GM23338 (cell line): ENCODE measurements at regions not wholly inside any gene's neighbourhood (a gene's known extent, or its start where the extent isn't known, plus 50 kb on each side); places are given as distances from the start of the nearest gene placed in this dataset.

Source experiments
- ATAC-seq: fragments of 200-7000 bp; cut with Tn5 transposase; 3 replicates; pipeline ENCODE4 v1.9.1; 2020
- DNase-seq: peaks from one replicate; pipeline ENCODE4 v3.0.0-alpha.2; 2015; ENCODE audit warnings: low spot score
- H2AFZ ChIP-seq: fragments of 200-600 bp; sonication (generic); 2 replicates; pipeline ENCODE4 v1.8.0; 2016; ENCODE audit warnings: antibody characterized with exemption, mild to moderate bottlenecking, moderate library complexity
- H3F3A ChIP-seq: fragments of 200-600 bp; sonication (generic); replicated peaks from 2 replicates; pipeline ENCODE4 v1.8.0; 2017; ENCODE audit warnings: antibody characterized with exemption, mixed run types, low read depth
- H3K27ac ChIP-seq: fragments of 200-600 bp; sonication (generic); 2 replicates; pipeline ENCODE4 v1.6.1; 2016; ENCODE audit warnings: low read depth
- H3K27me3 ChIP-seq: fragments of 200-600 bp; sonication (generic); 2 replicates; pipeline ENCODE4 v1.8.0; 2016; ENCODE audit warnings: mild to moderate bottlenecking, mixed run types, moderate library complexity; ENCODE audit not compliant: insufficient read depth
- H3K36me3 ChIP-seq: fragments of 200-600 bp; sonication (generic); 2 replicates; pipeline ENCODE4 v1.8.0; 2016; ENCODE audit warnings: mild to moderate bottlenecking; ENCODE audit not compliant: insufficient read depth
- H3K4me1 ChIP-seq: fragments of 200-600 bp; sonication (generic); 2 replicates; pipeline ENCODE4 v1.8.0; 2016; ENCODE audit warnings: mild to moderate bottlenecking, moderate library complexity; ENCODE audit not compliant: insufficient read depth
- H3K4me2 ChIP-seq: fragments of 200-600 bp; sonication (generic); 2 replicates; pipeline ENCODE4 v1.7.1; 2017; ENCODE audit warnings: mixed run types
- H3K4me3 ChIP-seq: fragments of 200-600 bp; sonication (generic); 2 replicates; pipeline ENCODE4 v1.6.1; 2016; ENCODE audit warnings: mixed run types
- H3K79me2 ChIP-seq: fragments of 200-600 bp; sonication (generic); replicated peaks from 2 replicates; pipeline ENCODE4 v1.8.0; 2017; ENCODE audit warnings: mild to moderate bottlenecking; ENCODE audit not compliant: insufficient read depth
- H3K9me2 ChIP-seq: fragments of 200-600 bp; sonication (generic); 2 replicates; pipeline ENCODE4 v1.8.0; 2017; ENCODE audit not compliant: insufficient read depth
- H4K20me1 ChIP-seq: fragments of 200-600 bp; sonication (generic); replicated peaks from 2 replicates; pipeline ENCODE4 v1.8.0; 2017; ENCODE audit warnings: mild to moderate bottlenecking; ENCODE audit not compliant: insufficient read depth
- H3K27ac Mint-ChIP-seq: 2 replicates; pipeline ENCODE4 v1.8.0; 2020; ENCODE audit warnings: inconsistent platforms, mild to moderate bottlenecking, moderate library complexity, mixed read lengths
- H3K27me3 Mint-ChIP-seq: 3 replicates; pipeline ENCODE4 v1.8.0; 2022; ENCODE audit warnings: low read depth, mild to moderate bottlenecking, moderate library complexity, mixed read lengths, inconsistent platforms; ENCODE audit not compliant: insufficient read depth, poor library complexity
- H3K36me3 Mint-ChIP-seq: 3 replicates; pipeline ENCODE4 v1.8.0; 2021; ENCODE audit warnings: low read depth, mild to moderate bottlenecking, inconsistent platforms, moderate library complexity, mixed read lengths
- H3K4me1 Mint-ChIP-seq: 3 replicates; pipeline ENCODE4 v1.8.0; 2020; ENCODE audit warnings: mild to moderate bottlenecking, inconsistent platforms, mixed read lengths
- H3K4me3 Mint-ChIP-seq: 3 replicates; pipeline ENCODE4 v1.8.0; 2021; ENCODE audit warnings: moderate library complexity, mild to moderate bottlenecking, inconsistent platforms, mixed read lengths
- H3K9me3 Mint-ChIP-seq: 3 replicates; pipeline ENCODE4 v1.8.0; 2020; ENCODE audit warnings: moderate library complexity, mild to moderate bottlenecking, inconsistent platforms, mixed read lengths
- CREB1 ChIP-seq: fragments of 250-450 bp; sonication (Bioruptor Pico); IDR thresholded peaks from 2 replicates; pipeline ENCODE4 v1.5.0; 2020; ENCODE audit warnings: low read depth, mild to moderate bottlenecking, moderate library complexity
- EZH2 ChIP-seq: fragments of 200-600 bp; sonication (generic); IDR thresholded peaks from one replicate; pipeline ENCODE4 v1.8.0; 2017; ENCODE audit warnings: antibody characterized with exemption, mild to moderate bottlenecking, low read depth; ENCODE audit not compliant: unreplicated experiment
- EZH2phosphoT487 ChIP-seq: fragments of 200-600 bp; sonication (generic); IDR thresholded peaks from one replicate; pipeline ENCODE4 v1.8.1; 2018; ENCODE audit warnings: antibody characterized with exemption; ENCODE audit not compliant: unreplicated experiment
- JUNB ChIP-seq: IDR thresholded peaks from one replicate; pipeline ENCODE4 v1.6.1; 2016; ENCODE audit warnings: antibody characterized with exemption; ENCODE audit not compliant: unreplicated experiment
- NANOG ChIP-seq: IDR thresholded peaks from 2 replicates; pipeline ENCODE4 v1.6.1; 2016; ENCODE audit warnings: antibody characterized with exemption, borderline replicate concordance
- POLR2AphosphoS5 ChIP-seq: IDR thresholded peaks from 2 replicates; pipeline ENCODE4 v1.6.1; 2016; ENCODE audit warnings: antibody characterized with exemption, low read depth
- STAT1 ChIP-seq: IDR thresholded peaks from one replicate; pipeline ENCODE4 v1.6.1; 2016; ENCODE audit warnings: antibody characterized with exemption; ENCODE audit not compliant: unreplicated experiment
- ZNF331 ChIP-seq: fragments of 250-450 bp; sonication (Bioruptor Pico); IDR thresholded peaks from 2 replicates; pipeline ENCODE4 v1.5.0; 2020; ENCODE audit warnings: low read depth, mild to moderate bottlenecking, moderate library complexity
- TF ChIP-seq, protein P1 (sequence below): IDR thresholded peaks from 2 replicates; pipeline ENCODE4 v1.6.1; 2016; ENCODE audit warnings: antibody characterized with exemption
- TF ChIP-seq, protein P2 (sequence below): IDR thresholded peaks from one replicate; pipeline ENCODE4 v1.6.1; 2018; ENCODE audit warnings: antibody characterized with exemption; ENCODE audit not compliant: unreplicated experiment
- TF ChIP-seq, protein P3 (sequence below): fragments of 250-450 bp; sonication (Bioruptor Pico); IDR thresholded peaks from 2 replicates; pipeline ENCODE4 v1.5.0; 2020; ENCODE audit warnings: mild to moderate bottlenecking, moderate library complexity
- TF ChIP-seq, protein P4 (sequence below), 2 experiments: fragments of 200-600 bp in 1 of 2; sonication (generic) in 1 of 2; conservative IDR thresholded peaks; 2 replicates each; pipeline versions ENCODE4 v1.5.1 to v1.6.1; 2016 to 2017; ENCODE audit warnings: antibody characterized with exemption in 2 of 2, low read depth in 2 of 2, mild to moderate bottlenecking in 2 of 2, moderate library complexity in 1 of 2

DNA sequence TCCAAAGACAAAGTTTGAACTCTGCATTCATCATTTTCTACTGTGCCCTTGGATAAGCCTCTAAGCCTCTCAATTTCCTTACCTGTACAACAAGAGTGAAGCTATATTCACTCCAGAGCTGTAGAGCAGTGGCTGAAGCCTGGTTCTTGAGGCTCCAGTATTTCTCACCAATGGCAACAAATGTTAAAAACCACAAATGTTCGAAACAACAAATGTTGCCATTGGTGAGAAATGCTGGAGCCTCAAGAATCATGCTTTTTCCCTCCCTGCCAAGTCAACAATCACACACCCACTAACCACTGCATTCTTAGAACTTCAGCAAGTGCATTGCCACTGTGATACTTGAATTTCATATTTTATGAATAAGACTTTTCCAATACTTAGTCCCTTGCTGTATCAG is 237.9 kb downstream of the TMEM26 start (continued):
- TF ChIP-seq, protein P1, sequence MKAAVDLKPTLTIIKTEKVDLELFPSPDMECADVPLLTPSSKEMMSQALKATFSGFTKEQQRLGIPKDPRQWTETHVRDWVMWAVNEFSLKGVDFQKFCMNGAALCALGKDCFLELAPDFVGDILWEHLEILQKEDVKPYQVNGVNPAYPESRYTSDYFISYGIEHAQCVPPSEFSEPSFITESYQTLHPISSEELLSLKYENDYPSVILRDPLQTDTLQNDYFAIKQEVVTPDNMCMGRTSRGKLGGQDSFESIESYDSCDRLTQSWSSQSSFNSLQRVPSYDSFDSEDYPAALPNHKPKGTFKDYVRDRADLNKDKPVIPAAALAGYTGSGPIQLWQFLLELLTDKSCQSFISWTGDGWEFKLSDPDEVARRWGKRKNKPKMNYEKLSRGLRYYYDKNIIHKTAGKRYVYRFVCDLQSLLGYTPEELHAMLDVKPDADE = no peak
- TF ChIP-seq JUNB = no peak

DNA sequence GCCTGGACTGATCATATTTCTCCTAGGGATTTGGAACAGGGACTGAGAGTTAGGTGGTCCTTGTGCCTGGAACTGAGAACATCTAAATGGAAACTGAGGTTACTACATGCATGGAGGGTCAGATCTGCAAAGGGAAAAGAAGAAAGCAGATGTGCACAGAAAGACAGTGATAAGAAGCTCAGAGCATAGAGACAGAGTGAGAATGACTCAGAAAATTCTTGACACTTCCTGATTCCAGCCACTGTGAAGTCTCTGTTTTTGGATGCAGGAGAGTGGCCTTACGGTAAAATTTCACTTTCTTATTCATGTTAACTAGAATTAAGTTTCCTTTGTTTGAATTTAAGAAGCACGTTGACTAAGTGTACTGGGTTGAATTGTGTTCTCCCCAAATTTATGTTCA is 241.7 kb downstream of the TMEM26 start:
- Histone ChIP-seq H4K20me1 (no peaks in the 10 kb centered on the region), H3K27me3 (no peaks in the 10 kb centered on the region), H3K4me3 (no peak overlapping the region), H3K36me3 (no peaks in the 10 kb centered on the region), H3K27ac (no peak overlapping the region), H3K4me2 (no peak overlapping the region), H3F3A (no peaks in the 10 kb centered on the region), H3K9me2 (peaks cover 2% of the 10 kb centered on the region; the same call in 1 of the 2 replicates), H3K79me2 (no peaks in the 10 kb centered on the region), H2AFZ (peak overlapping the region; percentile 50; the same call in 1 of the 2 replicates), H3K4me1 (no peaks in the 10 kb centered on the region)
- H3K27ac Mint-ChIP-seq = peak overlapping the region; percentile 18; the same call in 1 of the 2 replicates
- no peaks in the 10 kb centered on the region for H3K36me3 Mint-ChIP-seq
- H3K9me3 Mint-ChIP-seq = no peaks in the 10 kb centered on the region
- no peak for TF ChIP-seq EZH2phosphoT487
- TF ChIP-seq, protein P2, sequence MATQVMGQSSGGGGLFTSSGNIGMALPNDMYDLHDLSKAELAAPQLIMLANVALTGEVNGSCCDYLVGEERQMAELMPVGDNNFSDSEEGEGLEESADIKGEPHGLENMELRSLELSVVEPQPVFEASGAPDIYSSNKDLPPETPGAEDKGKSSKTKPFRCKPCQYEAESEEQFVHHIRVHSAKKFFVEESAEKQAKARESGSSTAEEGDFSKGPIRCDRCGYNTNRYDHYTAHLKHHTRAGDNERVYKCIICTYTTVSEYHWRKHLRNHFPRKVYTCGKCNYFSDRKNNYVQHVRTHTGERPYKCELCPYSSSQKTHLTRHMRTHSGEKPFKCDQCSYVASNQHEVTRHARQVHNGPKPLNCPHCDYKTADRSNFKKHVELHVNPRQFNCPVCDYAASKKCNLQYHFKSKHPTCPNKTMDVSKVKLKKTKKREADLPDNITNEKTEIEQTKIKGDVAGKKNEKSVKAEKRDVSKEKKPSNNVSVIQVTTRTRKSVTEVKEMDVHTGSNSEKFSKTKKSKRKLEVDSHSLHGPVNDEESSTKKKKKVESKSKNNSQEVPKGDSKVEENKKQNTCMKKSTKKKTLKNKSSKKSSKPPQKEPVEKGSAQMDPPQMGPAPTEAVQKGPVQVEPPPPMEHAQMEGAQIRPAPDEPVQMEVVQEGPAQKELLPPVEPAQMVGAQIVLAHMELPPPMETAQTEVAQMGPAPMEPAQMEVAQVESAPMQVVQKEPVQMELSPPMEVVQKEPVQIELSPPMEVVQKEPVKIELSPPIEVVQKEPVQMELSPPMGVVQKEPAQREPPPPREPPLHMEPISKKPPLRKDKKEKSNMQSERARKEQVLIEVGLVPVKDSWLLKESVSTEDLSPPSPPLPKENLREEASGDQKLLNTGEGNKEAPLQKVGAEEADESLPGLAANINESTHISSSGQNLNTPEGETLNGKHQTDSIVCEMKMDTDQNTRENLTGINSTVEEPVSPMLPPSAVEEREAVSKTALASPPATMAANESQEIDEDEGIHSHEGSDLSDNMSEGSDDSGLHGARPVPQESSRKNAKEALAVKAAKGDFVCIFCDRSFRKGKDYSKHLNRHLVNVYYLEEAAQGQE = no peak
- TF ChIP-seq CREB1 = no peak
- no peak for TF ChIP-seq NANOG
- TF ChIP-seq, protein P1 = no peak
- TF ChIP-seq, protein P3, sequence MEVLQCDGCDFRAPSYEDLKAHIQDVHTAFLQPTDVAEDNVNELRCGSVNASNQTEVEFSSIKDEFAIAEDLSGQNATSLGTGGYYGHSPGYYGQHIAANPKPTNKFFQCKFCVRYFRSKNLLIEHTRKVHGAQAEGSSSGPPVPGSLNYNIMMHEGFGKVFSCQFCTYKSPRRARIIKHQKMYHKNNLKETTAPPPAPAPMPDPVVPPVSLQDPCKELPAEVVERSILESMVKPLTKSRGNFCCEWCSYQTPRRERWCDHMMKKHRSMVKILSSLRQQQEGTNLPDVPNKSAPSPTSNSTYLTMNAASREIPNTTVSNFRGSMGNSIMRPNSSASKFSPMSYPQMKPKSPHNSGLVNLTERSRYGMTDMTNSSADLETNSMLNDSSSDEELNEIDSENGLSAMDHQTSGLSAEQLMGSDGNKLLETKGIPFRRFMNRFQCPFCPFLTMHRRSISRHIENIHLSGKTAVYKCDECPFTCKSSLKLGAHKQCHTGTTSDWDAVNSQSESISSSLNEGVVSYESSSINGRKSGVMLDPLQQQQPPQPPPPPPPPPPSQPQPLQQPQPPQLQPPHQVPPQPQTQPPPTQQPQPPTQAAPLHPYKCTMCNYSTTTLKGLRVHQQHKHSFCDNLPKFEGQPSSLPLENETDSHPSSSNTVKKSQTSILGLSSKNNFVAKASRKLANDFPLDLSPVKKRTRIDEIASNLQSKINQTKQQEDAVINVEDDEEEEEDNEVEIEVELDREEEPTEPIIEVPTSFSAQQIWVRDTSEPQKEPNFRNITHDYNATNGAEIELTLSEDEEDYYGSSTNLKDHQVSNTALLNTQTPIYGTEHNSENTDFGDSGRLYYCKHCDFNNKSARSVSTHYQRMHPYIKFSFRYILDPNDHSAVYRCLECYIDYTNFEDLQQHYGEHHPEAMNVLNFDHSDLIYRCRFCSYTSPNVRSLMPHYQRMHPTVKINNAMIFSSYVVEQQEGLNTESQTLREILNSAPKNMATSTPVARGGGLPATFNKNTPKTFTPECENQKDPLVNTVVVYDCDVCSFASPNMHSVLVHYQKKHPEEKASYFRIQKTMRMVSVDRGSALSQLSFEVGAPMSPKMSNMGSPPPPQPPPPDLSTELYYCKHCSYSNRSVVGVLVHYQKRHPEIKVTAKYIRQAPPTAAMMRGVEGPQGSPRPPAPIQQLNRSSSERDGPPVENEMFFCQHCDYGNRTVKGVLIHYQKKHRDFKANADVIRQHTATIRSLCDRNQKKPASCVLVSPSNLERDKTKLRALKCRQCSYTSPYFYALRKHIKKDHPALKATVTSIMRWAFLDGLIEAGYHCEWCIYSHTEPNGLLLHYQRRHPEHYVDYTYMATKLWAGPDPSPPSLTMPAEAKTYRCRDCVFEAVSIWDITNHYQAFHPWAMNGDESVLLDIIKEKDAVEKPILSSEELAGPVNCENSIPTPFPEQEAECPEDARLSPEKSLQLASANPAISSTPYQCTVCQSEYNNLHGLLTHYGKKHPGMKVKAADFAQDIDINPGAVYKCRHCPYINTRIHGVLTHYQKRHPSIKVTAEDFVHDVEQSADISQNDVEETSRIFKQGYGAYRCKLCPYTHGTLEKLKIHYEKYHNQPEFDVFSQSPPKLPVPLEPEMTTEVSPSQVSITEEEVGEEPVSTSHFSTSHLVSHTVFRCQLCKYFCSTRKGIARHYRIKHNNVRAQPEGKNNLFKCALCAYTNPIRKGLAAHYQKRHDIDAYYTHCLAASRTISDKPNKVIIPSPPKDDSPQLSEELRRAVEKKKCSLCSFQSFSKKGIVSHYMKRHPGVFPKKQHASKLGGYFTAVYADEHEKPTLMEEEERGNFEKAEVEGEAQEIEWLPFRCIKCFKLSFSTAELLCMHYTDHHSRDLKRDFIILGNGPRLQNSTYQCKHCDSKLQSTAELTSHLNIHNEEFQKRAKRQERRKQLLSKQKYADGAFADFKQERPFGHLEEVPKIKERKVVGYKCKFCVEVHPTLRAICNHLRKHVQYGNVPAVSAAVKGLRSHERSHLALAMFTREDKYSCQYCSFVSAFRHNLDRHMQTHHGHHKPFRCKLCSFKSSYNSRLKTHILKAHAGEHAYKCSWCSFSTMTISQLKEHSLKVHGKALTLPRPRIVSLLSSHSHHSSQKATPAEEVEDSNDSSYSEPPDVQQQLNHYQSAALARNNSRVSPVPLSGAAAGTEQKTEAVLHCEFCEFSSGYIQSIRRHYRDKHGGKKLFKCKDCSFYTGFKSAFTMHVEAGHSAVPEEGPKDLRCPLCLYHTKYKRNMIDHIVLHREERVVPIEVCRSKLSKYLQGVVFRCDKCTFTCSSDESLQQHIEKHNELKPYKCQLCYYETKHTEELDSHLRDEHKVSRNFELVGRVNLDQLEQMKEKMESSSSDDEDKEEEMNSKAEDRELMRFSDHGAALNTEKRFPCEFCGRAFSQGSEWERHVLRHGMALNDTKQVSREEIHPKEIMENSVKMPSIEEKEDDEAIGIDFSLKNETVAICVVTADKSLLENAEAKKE = no peak
- TF ChIP-seq STAT1 = no peak
- no peak for TF ChIP-seq POLR2AphosphoS5
- no peak for TF ChIP-seq ZNF331 (CRISPR knock-in tag)
- no peak for TF ChIP-seq EZH2
- TF ChIP-seq, protein P4, sequence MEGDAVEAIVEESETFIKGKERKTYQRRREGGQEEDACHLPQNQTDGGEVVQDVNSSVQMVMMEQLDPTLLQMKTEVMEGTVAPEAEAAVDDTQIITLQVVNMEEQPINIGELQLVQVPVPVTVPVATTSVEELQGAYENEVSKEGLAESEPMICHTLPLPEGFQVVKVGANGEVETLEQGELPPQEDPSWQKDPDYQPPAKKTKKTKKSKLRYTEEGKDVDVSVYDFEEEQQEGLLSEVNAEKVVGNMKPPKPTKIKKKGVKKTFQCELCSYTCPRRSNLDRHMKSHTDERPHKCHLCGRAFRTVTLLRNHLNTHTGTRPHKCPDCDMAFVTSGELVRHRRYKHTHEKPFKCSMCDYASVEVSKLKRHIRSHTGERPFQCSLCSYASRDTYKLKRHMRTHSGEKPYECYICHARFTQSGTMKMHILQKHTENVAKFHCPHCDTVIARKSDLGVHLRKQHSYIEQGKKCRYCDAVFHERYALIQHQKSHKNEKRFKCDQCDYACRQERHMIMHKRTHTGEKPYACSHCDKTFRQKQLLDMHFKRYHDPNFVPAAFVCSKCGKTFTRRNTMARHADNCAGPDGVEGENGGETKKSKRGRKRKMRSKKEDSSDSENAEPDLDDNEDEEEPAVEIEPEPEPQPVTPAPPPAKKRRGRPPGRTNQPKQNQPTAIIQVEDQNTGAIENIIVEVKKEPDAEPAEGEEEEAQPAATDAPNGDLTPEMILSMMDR (conservative IDR thresholded peaks at IDR 0.05; ENCODE audit: low read depth in 2 of 2) = no peak
- TF ChIP-seq JUNB = no peak
- H3K4me1 Mint-ChIP-seq = no peaks in the 10 kb centered on the region
- H3K27me3 Mint-ChIP-seq = no peaks in the 10 kb centered on the region
- ATAC-seq (no peak), DNase-seq (peak; percentile 6)
- H3K4me3 Mint-ChIP-seq = no peak overlapping the region
